ENCODE measurements at regions not wholly inside any gene's neighbourhood (a gene's known extent, or its start where the extent isn't known, plus 50 kb on each side); places are given as distances from the start of the nearest gene placed in this dataset.

DNA sequence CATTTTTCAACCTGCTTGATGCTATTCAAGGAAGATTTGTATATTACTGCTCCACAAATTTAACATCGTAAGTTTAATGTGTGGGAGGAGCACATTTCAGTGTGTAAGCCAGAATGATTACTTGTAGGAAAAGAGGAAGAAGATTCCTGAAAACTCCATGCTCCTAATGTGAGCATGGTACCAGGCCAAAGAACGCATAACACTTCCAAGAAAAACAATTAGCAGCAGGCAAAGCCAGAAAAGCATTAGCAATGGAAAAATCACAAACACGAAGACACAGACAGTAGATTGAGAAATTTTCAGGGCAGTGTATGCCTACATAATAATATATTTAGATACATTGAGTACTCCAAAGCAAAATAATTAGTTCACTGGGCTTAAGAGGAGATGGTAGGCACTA lies 96.6 kb upstream of the CBLB start:
- DNase-seq = no peak
- Histone ChIP-seq H3K4me3 (ENCODE audit: low read depth, low read length) (no peak overlapping the region), H3K9me3 (ENCODE audit: severe bottlenecking) (no peaks in the 10 kb centered on the region), H3K27ac (no peak overlapping the region), H3K27me3 (ENCODE audit: insufficient read depth, low read depth, severe bottlenecking) (no peaks in the 10 kb centered on the region), H3K36me3 (no peaks in the 10 kb centered on the region)
- TF ChIP-seq, protein P1, sequence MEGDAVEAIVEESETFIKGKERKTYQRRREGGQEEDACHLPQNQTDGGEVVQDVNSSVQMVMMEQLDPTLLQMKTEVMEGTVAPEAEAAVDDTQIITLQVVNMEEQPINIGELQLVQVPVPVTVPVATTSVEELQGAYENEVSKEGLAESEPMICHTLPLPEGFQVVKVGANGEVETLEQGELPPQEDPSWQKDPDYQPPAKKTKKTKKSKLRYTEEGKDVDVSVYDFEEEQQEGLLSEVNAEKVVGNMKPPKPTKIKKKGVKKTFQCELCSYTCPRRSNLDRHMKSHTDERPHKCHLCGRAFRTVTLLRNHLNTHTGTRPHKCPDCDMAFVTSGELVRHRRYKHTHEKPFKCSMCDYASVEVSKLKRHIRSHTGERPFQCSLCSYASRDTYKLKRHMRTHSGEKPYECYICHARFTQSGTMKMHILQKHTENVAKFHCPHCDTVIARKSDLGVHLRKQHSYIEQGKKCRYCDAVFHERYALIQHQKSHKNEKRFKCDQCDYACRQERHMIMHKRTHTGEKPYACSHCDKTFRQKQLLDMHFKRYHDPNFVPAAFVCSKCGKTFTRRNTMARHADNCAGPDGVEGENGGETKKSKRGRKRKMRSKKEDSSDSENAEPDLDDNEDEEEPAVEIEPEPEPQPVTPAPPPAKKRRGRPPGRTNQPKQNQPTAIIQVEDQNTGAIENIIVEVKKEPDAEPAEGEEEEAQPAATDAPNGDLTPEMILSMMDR (IDR thresholded peaks at IDR 0.05; ENCODE audit: low read depth, low read length) = no peak

DNA sequence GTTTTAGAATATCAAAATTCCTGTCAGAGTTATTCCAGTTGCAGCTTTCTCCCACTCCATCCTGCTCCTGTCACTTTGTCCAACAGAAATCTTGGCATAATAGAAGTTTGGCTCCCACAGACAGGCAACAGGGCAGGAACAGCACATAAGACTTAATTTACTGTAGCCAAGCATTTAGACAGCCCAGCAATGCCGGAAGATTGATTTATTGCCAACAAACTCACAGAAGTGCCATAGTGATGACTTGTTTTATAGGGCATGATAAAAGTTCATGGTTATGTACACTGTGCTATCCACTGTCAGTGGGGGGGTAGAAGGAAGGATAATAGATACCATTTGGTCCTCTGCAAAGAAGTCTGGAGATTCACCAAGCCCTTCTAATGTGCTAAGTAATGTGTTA lies 98.3 kb upstream of the CBLB start:
- Histone ChIP-seq H3K27me3 (ENCODE audit: insufficient read depth, low read depth, severe bottlenecking) (no peaks in the 10 kb centered on the region), H3K27ac (no peak overlapping the region), H3K9me3 (ENCODE audit: severe bottlenecking) (no peaks in the 10 kb centered on the region), H3K36me3 (no peaks in the 10 kb centered on the region), H3K4me3 (ENCODE audit: low read depth, low read length) (no peak overlapping the region)
- TF ChIP-seq, protein P1 (IDR thresholded peaks at IDR 0.05; ENCODE audit: low read depth, low read length) = no peak
- DNase-seq = no peak

DNA sequence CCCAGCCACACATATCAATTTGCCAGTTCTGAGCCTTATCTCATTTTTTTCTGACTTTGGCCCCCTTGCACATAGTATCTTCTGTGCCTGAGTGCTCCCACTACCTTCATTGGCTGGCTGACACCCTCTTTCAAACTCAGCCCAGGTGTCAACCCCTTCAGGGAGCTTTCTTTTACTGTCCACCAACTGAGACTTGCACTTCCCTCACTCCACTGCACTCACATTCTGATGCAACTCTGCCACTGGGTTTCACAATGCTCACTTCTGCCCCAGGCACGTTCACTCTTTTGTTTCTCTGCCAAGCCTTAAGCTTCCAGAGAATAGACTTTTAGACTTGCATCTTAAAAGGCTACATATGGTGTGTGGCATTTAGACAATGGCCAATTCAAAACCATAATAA lies 101.5 kb upstream of the CBLB start:
- no peak for DNase-seq
- Histone ChIP-seq H3K27ac (no peak overlapping the region), H3K4me3 (ENCODE audit: low read depth, low read length) (no peak overlapping the region)

DNA sequence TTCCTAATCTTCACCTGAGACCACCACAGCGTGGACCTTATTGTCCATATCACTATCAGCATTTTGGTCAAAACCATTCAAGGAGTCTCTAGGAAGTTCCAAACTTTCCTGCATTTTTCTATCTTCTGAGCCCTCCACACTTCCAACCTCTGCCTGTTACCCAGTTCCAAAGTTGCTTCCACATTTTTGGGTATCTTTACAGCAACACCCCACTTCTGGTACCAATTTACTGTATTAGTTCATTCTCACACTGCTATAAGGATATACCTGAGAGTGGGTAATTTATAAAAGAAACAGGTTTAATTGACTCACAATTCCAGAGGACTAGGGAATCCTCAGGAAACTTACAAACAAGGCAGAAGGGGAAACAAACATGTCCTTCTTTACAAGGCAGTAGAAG lies 103.3 kb upstream of the CBLB start:
- Histone ChIP-seq H3K9me3 (ENCODE audit: severe bottlenecking) (no peaks in the 10 kb centered on the region), H3K36me3 (no peaks in the 10 kb centered on the region), H3K27me3 (ENCODE audit: insufficient read depth, low read depth, severe bottlenecking) (no peaks in the 10 kb centered on the region), H3K27ac (no peak overlapping the region), H3K4me3 (ENCODE audit: low read depth, low read length) (no peak overlapping the region)
- TF ChIP-seq, protein P1 (IDR thresholded peaks at IDR 0.05; ENCODE audit: low read depth, low read length) = no peak
- DNase-seq = no peak

More for the DNA sequence above, 101.5 kb upstream of the CBLB start:
- TF ChIP-seq, protein P1 (IDR thresholded peaks at IDR 0.05; ENCODE audit: low read depth, low read length) = no peak
- Histone ChIP-seq H3K9me3 (ENCODE audit: severe bottlenecking) (no peaks in the 10 kb centered on the region), H3K27me3 (ENCODE audit: insufficient read depth, low read depth, severe bottlenecking) (no peaks in the 10 kb centered on the region), H3K36me3 (no peaks in the 10 kb centered on the region)

DNA sequence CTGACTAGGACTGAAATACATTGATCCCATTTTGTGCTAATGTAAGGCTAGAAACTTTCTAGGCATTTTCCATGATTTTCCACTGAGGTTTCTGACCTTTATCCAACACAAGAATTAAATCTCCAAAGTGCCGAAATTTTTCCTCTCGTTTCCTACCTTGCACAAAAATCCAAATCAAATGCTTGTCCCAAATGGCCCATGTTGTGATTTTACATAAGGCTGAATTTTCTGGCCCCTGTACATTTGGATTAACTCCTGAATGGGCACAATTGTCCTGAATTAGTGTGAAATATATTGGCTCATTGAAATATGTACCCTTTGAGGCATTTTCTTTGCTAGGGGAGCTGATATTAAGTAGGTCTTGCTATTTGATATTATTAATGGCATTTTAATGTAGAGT lies 105.6 kb upstream of the CBLB start:
- TF ChIP-seq, protein P1 (IDR thresholded peaks at IDR 0.05; ENCODE audit: low read depth, low read length) = no peak
- no peaks in the 10 kb centered on the region for H3K36me3 ChIP-seq
- H3K27ac ChIP-seq = no peak overlapping the region
- H3K9me3 ChIP-seq (ENCODE audit: severe bottlenecking) = no peaks in the 10 kb centered on the region
- H3K27me3 ChIP-seq (ENCODE audit: insufficient read depth, low read depth, severe bottlenecking) = no peaks in the 10 kb centered on the region
- H3K4me3 ChIP-seq (ENCODE audit: low read depth, low read length) = no peak overlapping the region
- no peak for DNase-seq

DNA sequence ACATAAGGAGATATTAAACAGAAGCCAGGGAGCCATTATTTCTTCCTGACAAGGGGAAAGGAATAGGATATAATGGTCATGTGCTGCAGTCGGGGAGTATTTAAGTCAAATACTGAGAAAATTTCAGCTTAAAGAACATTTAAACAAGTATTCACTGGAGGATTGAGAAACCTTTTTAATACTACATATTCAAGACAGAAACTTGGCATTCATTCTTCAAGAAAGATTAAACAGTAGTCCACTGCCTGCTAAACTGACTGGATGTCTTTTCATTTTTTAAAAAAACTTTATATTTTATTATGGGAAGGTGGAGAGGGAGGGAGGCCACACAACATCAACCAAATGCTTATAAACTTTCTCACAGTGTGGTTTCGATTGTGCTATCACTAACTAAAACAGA lies 107.4 kb upstream of the CBLB start:
- no peak for DNase-seq
- Histone ChIP-seq H3K4me3 (ENCODE audit: low read depth, low read length) (no peak overlapping the region), H3K9me3 (ENCODE audit: severe bottlenecking) (no peaks in the 10 kb centered on the region), H3K36me3 (no peaks in the 10 kb centered on the region), H3K27me3 (ENCODE audit: insufficient read depth, low read depth, severe bottlenecking) (no peaks in the 10 kb centered on the region), H3K27ac (no peak overlapping the region)
- TF ChIP-seq, protein P1 (IDR thresholded peaks at IDR 0.05; ENCODE audit: low read depth, low read length) = no peak
